Activated T-cell treated with anti-CD3 and anti-CD28 coated beads, Interleukin-2, amount 50 U/mL, for 4 hours (primary cell): ENCODE measurements at regions not wholly inside any gene's neighbourhood (a gene's known extent, or its start where the extent isn't known, plus 50 kb on each side); places are given as distances from the start of the nearest gene placed in this dataset.
"Not testable (repeated sequence)": the region's sequence is repeated elsewhere in the genome, so short reads cannot be mapped to it uniquely, and the experiment has no call there.

Experiments
- ATAC-seq, 2 donors: fragments of 200-7000 bp; cut with Tn5 transposase; one replicate each; pipeline ENCODE4 v1.10.0; 2021
- DNase-seq: peaks from one replicate; pipeline ENCODE4 v3.0.0-alpha.2; 2020
- H3K27me3 Mint-ChIP-seq: one replicate; pipeline ENCODE4 v1.8.0; 2021; ENCODE audit warnings: low read depth, mixed read lengths
- H3K36me3 Mint-ChIP-seq: one replicate; pipeline ENCODE4 v1.8.0; 2022; ENCODE audit warnings: mixed read lengths; ENCODE audit not compliant: insufficient read depth
- H3K4me1 Mint-ChIP-seq: one replicate; pipeline ENCODE4 v1.8.0; 2021; ENCODE audit warnings: low read depth, mixed read lengths
- H3K4me3 Mint-ChIP-seq: one replicate; pipeline ENCODE4 v1.8.0; 2021; ENCODE audit warnings: mild to moderate bottlenecking, moderate library complexity, mixed read lengths
- H3K9me3 Mint-ChIP-seq: one replicate; pipeline ENCODE4 v1.8.0; 2021; ENCODE audit warnings: mixed read lengths

DNA sequence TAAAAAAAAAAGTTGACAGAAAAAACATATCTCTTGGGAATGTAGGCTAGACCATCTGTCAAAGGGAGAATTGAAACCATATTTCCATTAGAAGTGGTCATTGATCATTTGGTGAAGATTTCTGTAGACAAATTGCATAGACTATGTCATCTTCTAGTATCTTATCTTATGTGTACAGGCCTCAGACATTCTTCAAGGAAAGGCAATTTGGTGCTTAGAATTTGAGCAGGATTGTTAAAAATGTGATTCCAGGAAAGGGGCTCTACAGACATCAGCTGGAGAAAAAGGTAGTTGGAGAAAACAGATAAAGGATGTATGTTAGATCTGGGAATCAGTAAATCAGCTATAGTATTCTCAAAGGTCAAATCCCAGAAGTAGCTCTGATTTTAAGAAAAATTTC, 627.1 kb downstream of the TMTC2 start:
- Mint-ChIP-seq H3K4me1 (no peaks in the 10 kb centered on the region), H3K27me3 (no peaks in the 10 kb centered on the region), H3K36me3 (no peaks in the 10 kb centered on the region), H3K9me3 (no peaks in the 10 kb centered on the region), H3K4me3 (no peak overlapping the region)
- DNase-seq (no peak), ATAC-seq (no peak)

- Mint-ChIP-seq H3K27me3 (no peaks in the 10 kb centered on the region), H3K9me3 (no peaks in the 10 kb centered on the region), H3K36me3 (no peaks in the 10 kb centered on the region), H3K4me1 (no peaks in the 10 kb centered on the region), H3K4me3 (no peak overlapping the region)
- DNase-seq (no peak), ATAC-seq (no peak)
Measured at GRCh38 chr12:83313322-83313721, 626.6 kb downstream of the TMTC2 start.

GRCh38 chr12:83276904-83277303, 590.2 kb downstream of the TMTC2 start:
- no peak for DNase-seq
- Mint-ChIP-seq H3K4me1 (no peaks in the 10 kb centered on the region), H3K36me3 (no peaks in the 10 kb centered on the region), H3K27me3 (no peaks in the 10 kb centered on the region), H3K9me3 (peaks cover 6% of the 10 kb centered on the region), H3K4me3 (no peak overlapping the region)
- no peak for ATAC-seq

DNA sequence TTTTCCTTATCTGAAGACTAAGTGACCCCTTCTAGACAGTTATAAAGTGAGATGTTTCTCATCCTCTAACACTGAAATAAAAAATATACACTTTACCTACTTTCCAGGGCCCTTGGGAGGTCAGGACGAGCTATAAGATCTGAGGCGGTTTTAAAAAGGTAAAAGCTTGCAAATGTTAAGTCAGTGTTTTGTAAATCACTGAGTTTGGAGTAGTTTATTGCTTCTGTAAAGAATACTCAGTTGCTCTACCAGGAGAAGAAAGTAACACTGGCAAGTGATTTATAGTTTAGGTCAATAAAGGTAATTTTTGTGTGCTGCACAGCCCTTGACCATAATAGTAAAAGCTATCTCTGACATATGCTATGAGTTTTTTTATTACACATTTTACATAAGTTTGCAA, 584.5 kb downstream of the TMTC2 start:
- H3K4me1 Mint-ChIP-seq, result no peaks in the 10 kb centered on the region
- no peaks in the 10 kb centered on the region for H3K27me3 Mint-ChIP-seq
- no peak for DNase-seq
- no peak overlapping the region for H3K4me3 Mint-ChIP-seq
- ATAC-seq, result no peak
- no peaks in the 10 kb centered on the region for H3K36me3 Mint-ChIP-seq
- H3K9me3 Mint-ChIP-seq, result peaks cover 6% of the 10 kb centered on the region

- DNase-seq (no peak), ATAC-seq (no peak)
- H3K4me3 Mint-ChIP-seq, result no peak overlapping the region
- H3K9me3 Mint-ChIP-seq, result no peaks in the 10 kb centered on the region
- H3K4me1 Mint-ChIP-seq, result no peaks in the 10 kb centered on the region
- no peaks in the 10 kb centered on the region for H3K36me3 Mint-ChIP-seq
- H3K27me3 Mint-ChIP-seq, result no peaks in the 10 kb centered on the region
Measured at GRCh38 chr12:83265808-83266207, 579.1 kb downstream of the TMTC2 start.

- Mint-ChIP-seq H3K4me3 (no peak overlapping the region), H3K9me3 (no peaks in the 10 kb centered on the region), H3K36me3 (no peaks in the 10 kb centered on the region), H3K27me3 (no peaks in the 10 kb centered on the region), H3K4me1 (no peaks in the 10 kb centered on the region)
- no peak for DNase-seq
- ATAC-seq, result no peak
Measured at GRCh38 chr12:83261998-83262397, 575.3 kb downstream of the TMTC2 start.

- ATAC-seq, H3K36me3 Mint-ChIP-seq: not testable (repeated sequence)
Measured at GRCh38 chr12:83260126-83260525, 573.4 kb downstream of the TMTC2 start.

GRCh38 chr12:83257726-83258125, 571.0 kb downstream of the TMTC2 start:
- DNase-seq, result no peak
- H3K36me3 Mint-ChIP-seq, result no peaks in the 10 kb centered on the region
- H3K4me3 Mint-ChIP-seq, result no peak overlapping the region
- no peaks in the 10 kb centered on the region for H3K4me1 Mint-ChIP-seq
- no peak for ATAC-seq
- no peaks in the 10 kb centered on the region for H3K27me3 Mint-ChIP-seq
- H3K9me3 Mint-ChIP-seq, result no peaks in the 10 kb centered on the region

More at GRCh38 chr12:83260126-83260525, 573.4 kb downstream of the TMTC2 start:
- not testable (repeated sequence) for H3K9me3 Mint-ChIP-seq, H3K4me3 Mint-ChIP-seq, H3K27me3 Mint-ChIP-seq, H3K4me1 Mint-ChIP-seq, DNase-seq

- no peaks in the 10 kb centered on the region for H3K9me3 Mint-ChIP-seq
- H3K36me3 Mint-ChIP-seq, result no peaks in the 10 kb centered on the region
- no peak overlapping the region for H3K4me3 Mint-ChIP-seq
- no peak for ATAC-seq
- H3K4me1 Mint-ChIP-seq, result no peaks in the 10 kb centered on the region
- no peaks in the 10 kb centered on the region for H3K27me3 Mint-ChIP-seq
- DNase-seq, result no peak
Measured at GRCh38 chr12:83256562-83256961, 569.9 kb downstream of the TMTC2 start.

GRCh38 chr12:83250866-83251265, 564.2 kb downstream of the TMTC2 start:
- Mint-ChIP-seq H3K4me1 (no peaks in the 10 kb centered on the region), H3K36me3 (no peaks in the 10 kb centered on the region), H3K27me3 (peaks cover 3% of the 10 kb centered on the region), H3K4me3 (no peak overlapping the region), H3K9me3 (peaks cover 6% of the 10 kb centered on the region)
- DNase-seq, result no peak
- ATAC-seq, result no peak

DNA sequence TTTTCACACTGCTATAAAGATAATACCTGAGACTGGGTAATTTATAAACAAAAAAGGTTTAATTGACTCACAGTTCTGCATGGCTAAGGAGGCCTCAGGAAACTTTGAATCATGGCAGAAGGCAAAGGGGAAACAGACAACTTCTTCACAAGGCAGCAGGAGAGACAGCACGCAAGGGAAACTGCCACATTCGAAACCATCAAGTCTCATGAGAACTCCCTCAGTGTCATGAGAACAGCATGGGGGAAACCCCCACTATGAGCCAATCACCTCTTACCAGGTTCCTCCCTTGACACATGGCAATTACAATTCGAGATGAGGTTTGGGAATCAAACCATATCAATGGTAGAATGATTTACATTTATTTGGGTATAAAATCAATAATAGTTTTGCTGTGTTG, 558.5 kb downstream of the TMTC2 start:
- no peak for DNase-seq
- Mint-ChIP-seq H3K4me3 (no peak overlapping the region), H3K4me1 (no peaks in the 10 kb centered on the region), H3K9me3 (peaks cover 6% of the 10 kb centered on the region), H3K27me3 (peaks cover 3% of the 10 kb centered on the region), H3K36me3 (no peaks in the 10 kb centered on the region)
- no peak for ATAC-seq

DNA sequence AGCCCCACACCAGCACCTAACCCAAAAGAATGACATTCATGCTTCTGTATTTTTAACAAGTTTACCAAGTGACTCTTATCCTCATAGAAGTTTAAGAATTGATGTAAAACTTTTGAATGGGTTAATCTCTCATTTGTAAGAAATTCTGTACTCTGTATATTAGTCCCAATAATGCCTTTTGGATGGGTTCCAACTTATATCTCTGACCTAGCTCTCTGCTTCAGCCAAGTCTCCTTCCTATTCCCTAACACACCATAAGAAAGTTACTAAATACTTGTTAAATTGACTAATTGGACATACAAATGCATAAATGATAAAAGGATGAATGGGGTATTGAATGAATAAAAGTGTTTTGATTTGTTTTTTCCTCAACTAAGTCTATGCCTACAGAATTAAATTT, 557.3 kb downstream of the TMTC2 start:
- Mint-ChIP-seq H3K36me3 (no peaks in the 10 kb centered on the region), H3K27me3 (no peaks in the 10 kb centered on the region), H3K4me1 (no peaks in the 10 kb centered on the region), H3K4me3 (no peak overlapping the region), H3K9me3 (peaks cover 6% of the 10 kb centered on the region)
- DNase-seq, result no peak
- no peak for ATAC-seq

DNA sequence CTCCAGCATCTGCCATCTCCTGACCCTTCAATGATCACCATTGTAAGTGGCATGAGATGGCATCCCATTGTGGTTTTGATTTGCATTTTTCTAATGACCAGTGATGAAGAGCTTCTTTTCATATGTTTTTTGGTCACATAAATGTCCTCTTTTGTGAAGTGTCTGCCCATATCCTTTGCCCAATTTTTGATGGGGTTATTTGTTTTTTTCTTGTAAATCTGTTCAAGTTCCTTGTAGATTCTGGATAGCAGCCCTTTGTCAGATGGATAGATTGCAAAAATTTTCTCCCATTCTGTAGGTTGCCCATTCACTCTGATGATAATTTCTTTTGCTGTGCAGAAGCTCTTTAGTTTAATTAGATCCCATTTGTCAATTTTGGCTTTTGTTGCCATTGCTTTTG, 547.3 kb downstream of the TMTC2 start:
- H3K4me1 Mint-ChIP-seq, ATAC-seq, H3K27me3 Mint-ChIP-seq, DNase-seq, H3K36me3 Mint-ChIP-seq, H3K4me3 Mint-ChIP-seq, H3K9me3 Mint-ChIP-seq: not testable (repeated sequence)

DNA sequence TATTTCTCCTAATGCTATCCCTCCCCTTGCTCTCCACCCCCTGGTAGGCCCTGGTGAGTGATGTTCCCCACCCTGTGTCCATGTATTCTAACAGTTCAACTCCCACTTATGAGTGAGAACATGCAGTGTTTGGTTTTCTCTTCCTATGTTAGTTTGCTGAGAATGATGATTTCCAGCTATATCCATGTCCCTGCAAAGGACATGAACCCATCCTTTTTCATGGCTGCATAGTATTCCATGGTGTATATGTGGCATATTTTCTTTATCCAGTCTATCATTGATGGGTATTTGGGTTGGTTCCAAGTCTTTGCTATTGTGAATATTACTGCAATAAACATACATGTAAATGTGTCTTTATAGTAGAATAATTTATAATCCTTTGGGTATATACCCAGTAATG, 540.3 kb downstream of the TMTC2 start:
- H3K4me3 Mint-ChIP-seq, H3K9me3 Mint-ChIP-seq, H3K27me3 Mint-ChIP-seq, ATAC-seq, H3K36me3 Mint-ChIP-seq, DNase-seq, H3K4me1 Mint-ChIP-seq: not testable (repeated sequence)

DNA sequence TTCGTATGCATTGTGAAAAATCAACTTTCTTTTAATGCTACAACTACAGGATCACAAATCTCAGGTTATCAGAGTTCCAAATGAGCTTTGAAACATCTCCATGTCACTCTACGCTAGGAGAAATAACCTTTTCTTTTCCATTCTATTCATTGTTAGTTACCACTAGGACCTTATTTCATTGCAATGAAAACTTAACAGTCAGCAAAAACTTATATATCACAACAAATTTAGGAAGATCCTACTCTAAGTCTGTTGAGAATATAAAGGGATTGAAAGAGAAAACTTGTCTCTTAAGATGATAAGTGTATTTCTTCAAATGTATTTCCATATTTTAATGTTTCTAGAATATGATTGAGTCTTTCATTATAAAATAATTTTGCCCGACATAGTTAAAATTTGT, 539.1 kb downstream of the TMTC2 start:
- DNase-seq, result no peak
- ATAC-seq, result no peak
- H3K4me1 Mint-ChIP-seq, result no peaks in the 10 kb centered on the region
- H3K4me3 Mint-ChIP-seq, result no peak overlapping the region
- H3K9me3 Mint-ChIP-seq, result peaks cover 4% of the 10 kb centered on the region
- no peaks in the 10 kb centered on the region for H3K27me3 Mint-ChIP-seq
- no peaks in the 10 kb centered on the region for H3K36me3 Mint-ChIP-seq

- Mint-ChIP-seq H3K27me3 (no peaks in the 10 kb centered on the region), H3K9me3 (peaks cover 8% of the 10 kb centered on the region), H3K4me1 (no peaks in the 10 kb centered on the region), H3K36me3 (no peaks in the 10 kb centered on the region), H3K4me3 (no peak overlapping the region)
- DNase-seq (no peak), ATAC-seq (no peak)
Measured at GRCh38 chr12:83224012-83224411, 537.3 kb downstream of the TMTC2 start.
